B cell (primary cell): ENCODE measurements at regions not wholly inside any gene's neighbourhood (a gene's known extent, or its start where the extent isn't known, plus 50 kb on each side); places are given as distances from the start of the nearest gene placed in this dataset.

Experiments
- CTCF ChIP-seq: fragments of 200-600 bp; IDR thresholded peaks from one replicate; pipeline ENCODE4 v1.8.0; 2022; ENCODE audit warnings: antibody characterized with exemption, mild to moderate bottlenecking
- EZH2 ChIP-seq: IDR thresholded peaks from 2 replicates; pipeline ENCODE4 v1.6.1; 2012; ENCODE audit warnings: borderline replicate concordance, low read depth, mild to moderate bottlenecking, moderate library complexity, low read length; ENCODE audit not compliant: insufficient read depth, poor library complexity, severe bottlenecking

DNA sequence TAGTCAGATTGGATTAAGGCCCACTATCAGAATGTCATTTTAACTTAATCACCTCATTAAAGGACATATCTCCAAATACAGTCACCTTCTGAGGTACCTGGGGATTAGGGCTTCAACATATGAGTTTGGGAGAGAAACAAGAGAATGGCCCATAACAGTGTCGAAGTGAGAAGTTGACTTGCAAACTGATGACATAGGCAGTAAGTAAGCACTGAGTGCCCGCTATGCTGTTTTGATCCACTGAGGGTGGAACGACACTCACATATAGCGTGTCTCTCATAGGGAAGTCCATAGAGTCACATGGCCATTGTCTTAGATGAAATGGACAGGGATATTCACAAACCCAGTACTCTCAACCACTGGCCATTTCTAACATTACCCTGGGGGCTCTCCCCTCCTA is 264.2 kb downstream of the SAMD5 start:
- TF ChIP-seq CTCF, result no peak
- TF ChIP-seq EZH2, result no peak
